ENCODE measurements at regions not wholly inside any gene's neighbourhood (a gene's known extent, or its start where the extent isn't known, plus 50 kb on each side); places are given as distances from the start of the nearest gene placed in this dataset.

DNA sequence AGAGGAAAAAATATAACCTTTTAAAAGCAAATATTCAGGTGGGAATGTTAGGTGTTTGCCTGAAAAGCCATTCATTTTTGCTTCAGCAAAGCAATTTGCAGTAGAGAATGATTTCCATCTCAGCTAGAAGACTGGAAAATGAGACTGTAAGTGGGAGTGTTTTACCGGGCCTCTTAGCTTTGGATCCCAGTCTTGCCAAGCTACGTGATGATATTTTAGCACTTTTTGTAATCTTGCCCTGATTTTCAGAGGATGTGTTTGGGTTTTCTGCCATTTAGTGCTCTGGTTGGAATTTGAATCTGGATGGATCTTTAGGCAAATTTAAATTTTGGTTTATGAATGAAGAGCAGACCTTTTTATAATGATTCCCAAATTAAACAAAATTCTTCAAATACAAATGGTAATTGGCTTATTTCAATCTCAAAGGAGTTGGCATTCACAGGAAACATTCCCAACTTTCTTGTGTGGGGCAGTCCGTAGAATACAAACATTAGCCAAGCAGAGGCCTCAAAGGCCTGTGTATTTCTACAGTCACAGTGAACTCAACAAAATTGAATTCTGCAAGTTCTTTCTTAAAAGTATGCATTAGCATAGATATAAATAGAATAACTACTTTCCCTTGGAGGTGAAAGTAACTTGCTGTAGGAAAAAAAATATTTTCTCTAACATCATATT lies 646.4 kb downstream of the CDY2B start:
- TF ChIP-seq, protein P1, sequence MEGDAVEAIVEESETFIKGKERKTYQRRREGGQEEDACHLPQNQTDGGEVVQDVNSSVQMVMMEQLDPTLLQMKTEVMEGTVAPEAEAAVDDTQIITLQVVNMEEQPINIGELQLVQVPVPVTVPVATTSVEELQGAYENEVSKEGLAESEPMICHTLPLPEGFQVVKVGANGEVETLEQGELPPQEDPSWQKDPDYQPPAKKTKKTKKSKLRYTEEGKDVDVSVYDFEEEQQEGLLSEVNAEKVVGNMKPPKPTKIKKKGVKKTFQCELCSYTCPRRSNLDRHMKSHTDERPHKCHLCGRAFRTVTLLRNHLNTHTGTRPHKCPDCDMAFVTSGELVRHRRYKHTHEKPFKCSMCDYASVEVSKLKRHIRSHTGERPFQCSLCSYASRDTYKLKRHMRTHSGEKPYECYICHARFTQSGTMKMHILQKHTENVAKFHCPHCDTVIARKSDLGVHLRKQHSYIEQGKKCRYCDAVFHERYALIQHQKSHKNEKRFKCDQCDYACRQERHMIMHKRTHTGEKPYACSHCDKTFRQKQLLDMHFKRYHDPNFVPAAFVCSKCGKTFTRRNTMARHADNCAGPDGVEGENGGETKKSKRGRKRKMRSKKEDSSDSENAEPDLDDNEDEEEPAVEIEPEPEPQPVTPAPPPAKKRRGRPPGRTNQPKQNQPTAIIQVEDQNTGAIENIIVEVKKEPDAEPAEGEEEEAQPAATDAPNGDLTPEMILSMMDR (IDR thresholded peaks at IDR 0.05), result no peak

DNA sequence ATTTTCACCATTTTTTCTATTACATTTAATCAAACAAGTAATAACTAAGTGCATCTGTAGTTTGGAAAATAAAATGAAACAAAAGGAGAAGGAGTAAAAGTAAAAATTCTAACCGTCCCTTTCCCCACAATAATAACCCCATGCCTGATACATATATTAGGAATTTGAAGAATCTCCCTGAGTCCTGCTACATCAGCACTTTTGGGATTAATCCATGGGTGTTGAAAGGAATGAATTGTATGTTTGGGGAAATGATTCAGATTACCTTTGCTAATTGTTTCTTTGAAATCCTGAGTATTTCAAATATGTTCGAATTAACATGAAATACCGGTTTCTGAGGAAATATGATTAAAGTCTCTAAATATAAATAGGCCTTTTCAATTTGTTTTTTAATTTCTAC lies 648.0 kb downstream of the CDY2B start:
- TF ChIP-seq, protein P1 (IDR thresholded peaks at IDR 0.05), result no peak

DNA sequence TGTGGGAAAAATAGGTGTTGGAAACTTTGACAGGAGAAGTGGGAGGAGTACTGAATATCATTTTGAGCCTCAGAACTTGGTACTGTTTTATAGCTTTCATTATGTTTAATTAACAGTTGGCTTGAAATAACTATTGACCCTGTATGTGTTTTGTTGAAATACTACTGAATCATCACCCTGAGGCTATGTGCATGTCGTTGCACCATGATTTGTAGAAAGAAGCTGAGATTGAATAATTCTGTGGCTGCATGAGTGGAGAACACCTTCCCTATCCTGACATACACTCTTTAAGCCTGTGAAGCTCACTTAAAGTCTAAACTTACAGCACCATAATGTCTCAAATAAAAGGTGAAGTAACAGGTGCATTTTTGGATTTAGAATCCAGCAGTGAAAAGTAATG lies 656.5 kb downstream of the CDY2B start:
- TF ChIP-seq, protein P1 (IDR thresholded peaks at IDR 0.05), result no peak

DNA sequence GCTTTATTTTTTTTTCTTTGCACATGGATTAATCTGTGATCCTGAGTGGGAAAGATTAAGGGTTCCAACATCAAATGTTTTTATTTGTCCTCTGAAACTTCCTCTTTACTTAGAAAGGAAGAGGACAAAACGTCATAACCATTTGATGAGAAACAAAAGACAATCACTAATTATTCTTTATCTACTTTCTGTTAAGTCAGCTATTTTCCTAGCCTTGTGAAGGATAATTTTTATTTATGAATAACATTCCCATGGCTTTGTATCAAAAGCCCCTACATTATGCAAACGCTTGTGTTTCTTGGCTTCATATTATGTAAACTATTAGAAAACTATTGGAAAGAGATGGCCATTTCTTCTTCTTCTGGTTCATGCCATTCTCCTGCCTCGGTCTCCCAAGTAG lies 677.6 kb downstream of the CDY2B start:
- TF ChIP-seq, protein P1 (IDR thresholded peaks at IDR 0.05), result no peak

DNA sequence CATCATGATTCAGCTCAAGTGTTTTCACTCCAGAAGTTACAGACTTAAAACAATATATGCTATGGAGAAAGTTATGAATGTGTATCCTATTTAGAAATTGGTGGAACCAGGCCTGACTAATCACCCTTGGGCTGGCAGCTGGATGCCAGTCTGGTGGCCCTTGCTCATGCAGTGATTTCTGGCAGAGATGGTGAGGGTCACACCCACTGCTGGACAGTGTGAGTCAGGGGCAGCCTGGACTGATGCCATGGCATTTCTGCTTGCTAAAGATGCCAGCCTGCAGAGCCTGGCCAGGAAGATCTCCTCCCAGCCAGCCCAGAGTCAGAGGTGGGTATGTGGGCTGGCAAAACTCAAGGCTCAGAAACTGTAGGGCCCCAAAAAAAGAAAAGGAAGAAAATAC lies 695.7 kb downstream of the CDY2B start:
- TF ChIP-seq, protein P1 (IDR thresholded peaks at IDR 0.05), result no peak

DNA sequence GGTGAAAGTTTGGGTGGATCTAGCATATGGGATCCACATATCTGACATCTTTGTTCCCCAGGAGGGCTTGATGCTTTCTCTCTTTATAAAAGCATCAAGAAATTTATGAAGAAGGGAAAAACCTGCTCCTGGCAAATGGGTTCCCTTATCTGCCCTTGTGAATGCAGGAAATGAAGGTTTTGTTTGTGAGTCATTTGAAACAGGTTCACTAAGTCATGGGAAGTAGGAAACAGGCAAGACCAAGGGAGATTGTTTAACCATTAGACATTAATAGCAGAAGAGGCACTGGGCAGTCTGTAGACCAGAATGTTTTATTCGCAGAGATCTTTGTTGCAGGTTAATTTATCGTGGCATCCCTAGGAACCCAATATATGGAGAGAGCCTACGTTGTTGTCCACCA lies 713.1 kb downstream of the CDY2B start:
- TF ChIP-seq, protein P1 (IDR thresholded peaks at IDR 0.05), result no peak

DNA sequence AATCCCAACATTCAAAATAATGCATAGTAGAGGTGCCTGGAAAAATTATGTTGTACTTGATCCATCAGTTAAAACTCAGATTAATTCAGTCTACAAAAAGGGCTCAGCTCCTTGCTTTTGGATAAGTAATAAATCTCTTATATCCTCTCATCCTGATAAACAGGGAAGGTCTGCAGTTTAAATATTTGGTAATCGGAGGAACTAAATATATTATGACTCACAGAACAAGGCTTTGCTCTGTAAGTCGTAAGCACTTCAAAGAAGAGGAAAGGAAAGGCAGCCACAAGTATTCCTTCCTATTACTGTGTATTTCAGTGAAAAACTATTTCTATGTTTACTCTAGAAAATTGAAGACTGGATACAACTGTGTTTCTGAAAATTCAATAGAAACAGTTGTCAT lies 757.9 kb downstream of the CDY2B start:
- TF ChIP-seq, protein P1 (IDR thresholded peaks at IDR 0.05), result no peak

DNA sequence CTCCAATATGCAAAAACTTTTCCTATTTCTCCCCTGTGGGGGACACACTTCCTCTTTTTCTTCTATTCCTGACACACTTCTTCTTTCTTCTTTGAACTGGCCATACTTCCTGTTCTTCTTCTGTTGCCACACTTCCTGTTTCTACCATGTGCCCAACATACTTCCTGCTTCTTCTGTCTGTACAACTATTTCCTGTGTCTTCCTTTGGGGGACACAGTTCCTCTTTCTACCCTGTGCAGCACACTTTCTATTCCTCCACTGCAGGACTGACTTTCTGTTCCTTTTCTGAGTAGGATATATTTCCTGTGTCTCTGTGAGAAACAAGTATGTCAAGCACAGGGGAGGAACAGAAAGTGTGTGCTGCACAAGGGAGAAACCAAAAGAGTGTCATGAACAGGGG lies 794.7 kb downstream of the CDY2B start:
- TF ChIP-seq, protein P1 (IDR thresholded peaks at IDR 0.05), result no peak

All from LNCAP (cell line).